KG1 (cell line): ENCODE measurements at regions not wholly inside any gene's neighbourhood (a gene's known extent, or its start where the extent isn't known, plus 50 kb on each side); places are given as distances from the start of the nearest gene placed in this dataset.

Source experiments
- DNase-seq: peaks from one replicate; lab custom pipeline; 2025; lab: John Stamatoyannopoulos, UW

- DNase-seq = peak; percentile 24
Observed at GRCh38 chr13:76440568-76440967, 445.6 kb downstream of the KCTD12 start.

DNA sequence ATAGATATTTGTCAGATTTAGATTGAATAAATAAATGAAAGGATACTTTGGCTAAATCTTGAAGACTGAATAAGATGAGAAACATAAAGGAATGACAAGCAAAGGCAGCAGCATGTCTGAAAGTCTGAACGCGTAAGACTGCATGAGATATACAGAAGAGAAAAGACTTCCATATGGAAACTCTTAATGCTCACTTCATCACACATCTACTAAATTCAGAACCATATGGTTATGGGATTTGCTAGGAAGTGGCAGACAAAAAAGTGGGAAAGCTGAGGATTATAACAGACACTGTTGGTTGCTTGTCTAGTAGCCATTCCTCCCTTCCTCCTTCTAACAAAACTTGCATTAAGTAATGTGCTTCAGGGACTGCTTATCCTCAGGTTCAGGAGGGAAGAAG lies 446.7 kb downstream of the KCTD12 start:
- no peak for DNase-seq

DNA sequence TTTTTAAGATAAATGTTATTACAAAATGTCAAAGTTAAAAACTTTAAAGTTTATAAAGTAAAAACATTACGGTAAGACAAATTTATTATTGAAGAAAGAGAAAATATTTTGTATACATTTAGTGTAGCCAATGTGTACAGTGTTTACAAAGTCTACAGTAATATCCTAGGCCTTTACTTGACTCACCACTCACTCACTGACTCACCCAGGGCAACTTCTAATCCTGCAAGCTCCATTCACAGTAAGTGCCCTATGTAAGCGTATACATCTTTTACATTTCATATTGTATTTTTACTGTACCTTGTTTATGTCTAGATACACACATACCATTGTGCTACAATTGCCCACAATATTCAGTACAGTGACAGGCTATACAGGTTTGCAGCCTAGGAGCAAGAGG lies 448.2 kb downstream of the KCTD12 start:
- DNase-seq = no peak

DNA sequence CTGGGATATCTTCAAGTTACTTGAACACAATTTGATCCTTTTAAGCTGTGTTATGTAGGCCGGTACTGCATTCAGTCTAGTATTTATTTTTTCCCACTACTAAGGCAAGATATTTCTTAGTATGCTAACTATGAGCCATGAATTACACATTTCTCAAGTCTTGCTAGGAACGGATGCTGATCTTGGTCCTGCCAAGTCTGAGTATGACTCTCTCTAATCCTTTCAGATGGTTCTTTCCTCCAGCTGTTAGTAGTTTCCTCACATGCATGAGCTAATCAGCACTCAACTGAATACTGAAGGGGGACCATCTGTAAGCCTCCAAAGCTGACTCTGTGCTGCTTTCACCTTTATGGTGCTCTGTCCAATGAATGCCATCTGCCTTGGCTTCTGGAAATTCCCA lies 460.3 kb downstream of the KCTD12 start:
- no peak for DNase-seq

GRCh38 chr13:76421011-76421410 lies 465.2 kb downstream of the KCTD12 start:
- no peak for DNase-seq

GRCh38 chr13:76418404-76418803 lies 467.8 kb downstream of the KCTD12 start:
- DNase-seq = no peak

GRCh38 chr13:76414320-76414719 lies 471.9 kb downstream of the KCTD12 start:
- DNase-seq = no peak

- no peak for DNase-seq
Observed at GRCh38 chr13:76406243-76406642, 480.0 kb downstream of the KCTD12 start.

DNA sequence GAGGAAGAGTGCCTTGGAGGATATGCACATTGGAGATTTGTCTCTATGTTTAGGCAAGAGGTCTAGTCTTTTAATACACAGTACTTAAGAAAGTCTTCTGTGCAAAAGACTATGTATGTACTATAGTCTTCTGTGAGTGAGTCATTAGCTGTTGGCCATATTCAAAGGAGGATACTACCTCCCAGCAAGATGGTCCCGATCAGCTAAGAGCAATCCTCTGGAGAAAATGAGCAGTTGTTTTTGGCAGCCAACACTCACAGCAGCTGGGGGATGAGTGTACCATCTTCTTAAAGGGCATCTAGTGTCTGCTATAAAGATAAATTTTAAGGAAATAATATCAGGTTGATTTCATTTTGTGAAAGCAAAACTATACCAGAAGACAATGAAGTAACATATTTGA lies 487.8 kb downstream of the KCTD12 start:
- no peak for DNase-seq

DNA sequence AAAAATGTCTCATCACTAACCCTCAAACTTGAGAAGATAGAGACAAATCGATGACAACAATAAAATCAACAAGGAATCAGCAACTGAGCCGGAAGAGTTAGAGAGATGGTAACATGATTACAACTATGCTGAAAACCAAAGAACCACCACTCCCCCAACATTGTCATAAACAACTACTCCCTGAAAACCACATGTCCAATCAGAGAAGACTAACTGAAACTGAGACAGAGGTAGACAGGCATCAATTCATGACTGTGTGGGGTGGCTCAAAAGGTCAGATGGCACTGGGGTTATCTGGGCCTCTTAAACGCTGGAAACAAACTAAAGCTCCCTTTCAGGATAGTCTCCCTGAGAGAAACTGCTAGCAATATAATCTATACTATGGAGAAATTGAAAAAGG lies 488.8 kb downstream of the KCTD12 start:
- no peak for DNase-seq

DNA sequence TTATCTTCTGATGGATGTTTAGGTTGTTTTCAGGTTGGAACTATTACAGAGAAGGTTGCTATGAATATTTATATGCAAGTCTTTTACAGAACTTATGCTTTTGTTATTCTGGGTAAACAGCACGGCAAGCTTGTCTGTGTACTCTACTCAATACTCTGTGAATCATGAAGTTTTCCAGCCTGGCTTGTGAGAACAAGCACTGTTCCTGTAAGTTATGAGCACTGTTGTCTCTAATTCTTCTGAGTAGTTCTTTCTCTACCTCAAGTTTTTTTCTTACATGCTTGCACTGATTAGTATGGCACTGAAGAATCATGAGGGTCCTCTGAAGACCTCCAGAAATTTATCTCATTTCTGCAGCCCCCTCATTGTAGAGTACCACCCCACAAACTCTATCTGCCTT lies 496.9 kb downstream of the KCTD12 start:
- no peak for DNase-seq

DNA sequence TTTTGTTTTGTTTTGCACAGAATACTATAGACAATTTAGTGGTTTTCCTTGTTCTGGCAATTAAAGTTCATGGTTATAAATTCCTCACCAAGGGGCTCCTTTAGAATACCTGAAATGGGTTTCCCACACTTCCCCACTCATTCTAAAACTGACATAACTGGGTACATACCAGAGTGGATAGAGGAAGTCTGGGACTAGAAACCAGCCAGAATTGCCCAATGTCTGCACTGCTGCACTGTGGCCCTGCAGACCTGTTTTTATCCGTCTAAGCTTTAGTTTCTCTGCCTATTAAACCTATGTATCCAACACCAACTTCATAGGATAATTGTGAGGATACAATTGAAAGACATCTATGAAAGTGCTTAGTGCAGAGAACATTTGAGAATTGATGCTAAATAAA lies 498.6 kb downstream of the KCTD12 start:
- DNase-seq = peak; percentile 6

DNA sequence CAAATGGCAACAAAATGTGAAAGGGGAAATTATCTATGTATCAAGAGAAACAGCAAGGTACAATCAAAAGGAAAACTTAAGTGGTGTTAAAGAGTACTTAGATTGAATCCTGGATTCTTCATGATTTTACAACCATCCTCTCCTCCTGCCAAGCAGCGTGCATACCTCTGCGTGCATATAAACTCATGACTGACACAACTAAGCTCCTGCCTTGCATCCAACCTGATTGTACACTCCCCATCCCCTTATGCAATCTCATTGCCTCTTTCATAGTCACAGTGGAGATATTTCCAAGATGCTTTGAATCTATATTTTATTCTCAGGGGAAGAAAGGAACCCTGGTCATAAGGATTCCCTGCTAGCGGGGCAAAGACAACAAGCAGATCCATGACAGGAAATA lies 499.9 kb downstream of the KCTD12 start:
- no peak for DNase-seq

- DNase-seq = no peak
Observed at GRCh38 chr13:76385586-76385985, 500.6 kb downstream of the KCTD12 start.

DNA sequence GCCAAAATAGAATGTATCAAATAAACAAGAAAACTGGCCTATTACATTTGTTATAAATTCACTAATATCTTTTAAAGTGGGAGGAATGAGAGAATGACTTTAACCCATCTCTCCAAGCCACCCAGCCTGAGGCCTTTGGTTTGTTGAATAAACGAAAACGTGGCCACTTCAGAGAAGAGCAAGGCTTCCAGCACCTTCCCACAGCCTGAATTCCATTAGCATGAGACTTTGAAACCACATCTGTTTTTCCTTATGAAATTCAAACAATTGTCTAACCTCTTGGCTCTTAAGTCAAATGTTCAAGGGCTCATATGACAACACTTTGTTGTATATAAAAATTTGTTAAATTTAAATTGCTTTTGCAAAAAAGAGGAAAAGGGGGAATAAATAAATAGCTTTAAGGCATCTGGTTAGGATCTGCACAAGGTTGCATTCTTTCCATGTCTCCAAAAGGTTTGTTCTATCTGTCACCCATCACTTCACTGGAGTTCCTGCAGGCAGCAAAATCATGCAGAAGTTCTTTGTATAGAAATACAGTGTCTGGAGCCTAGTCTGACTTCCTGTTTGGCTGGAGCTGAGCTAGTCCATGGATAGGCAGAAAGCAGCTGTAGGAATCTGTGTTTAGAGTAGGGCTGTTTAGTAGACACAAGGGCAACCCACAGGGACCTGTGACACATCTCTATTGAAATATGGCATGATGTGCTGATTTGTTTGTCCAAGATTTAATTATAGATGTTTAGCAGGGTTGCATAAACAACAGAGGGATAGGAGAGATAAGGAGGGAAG lies 502.3 kb downstream of the KCTD12 start:
- no peak for DNase-seq

DNA sequence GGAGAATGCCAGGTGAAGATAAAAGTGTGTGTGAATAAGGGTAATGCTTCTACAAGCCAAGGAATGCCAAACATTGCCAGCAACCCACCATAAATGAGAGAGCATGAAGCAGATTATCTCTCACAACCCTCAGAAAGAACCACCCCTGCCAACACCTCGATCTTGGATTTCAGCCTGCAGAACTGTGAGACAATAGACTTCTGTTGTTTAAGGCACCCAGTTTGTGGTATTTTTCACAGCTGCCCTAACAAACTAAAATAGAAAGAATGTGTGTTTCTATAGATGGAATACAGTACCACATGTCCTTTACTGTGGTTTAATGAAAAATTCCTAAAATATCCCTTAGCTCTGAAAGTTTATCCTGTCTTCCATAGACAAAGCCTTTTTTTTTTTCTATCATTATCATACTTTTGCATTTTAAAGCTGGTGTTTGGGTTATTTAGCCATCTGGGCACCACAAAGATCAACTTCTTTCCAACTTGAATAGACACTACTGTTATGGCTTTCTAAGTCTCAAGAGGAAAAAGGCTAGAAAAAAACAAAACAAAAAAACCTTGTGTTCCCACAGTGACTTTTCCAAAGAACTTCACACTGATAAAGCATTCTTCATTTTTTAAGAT lies 505.6 kb downstream of the KCTD12 start:
- no peak for DNase-seq

GRCh38 chr13:76379341-76380105 lies 506.7 kb downstream of the KCTD12 start:
- no peak for DNase-seq

DNA sequence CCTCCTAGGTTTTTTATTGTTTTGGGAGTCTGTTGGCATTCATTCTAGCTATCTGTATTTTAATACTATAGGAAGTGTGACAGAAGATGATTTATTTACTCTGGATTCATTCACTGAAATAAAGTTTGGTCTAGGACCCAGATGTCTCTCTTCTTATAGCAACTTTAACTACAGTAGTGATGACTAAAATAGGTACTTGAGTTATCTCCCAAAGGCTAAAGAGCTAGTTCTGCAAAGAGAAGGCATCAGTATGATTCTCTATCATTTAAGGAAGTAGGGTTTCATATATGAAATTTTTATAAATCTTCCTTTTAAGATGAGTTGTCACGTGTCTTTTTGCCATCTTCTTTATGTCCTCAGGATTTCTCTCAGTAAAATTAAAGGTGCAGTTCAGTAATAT lies 507.4 kb downstream of the KCTD12 start:
- DNase-seq = no peak

DNA sequence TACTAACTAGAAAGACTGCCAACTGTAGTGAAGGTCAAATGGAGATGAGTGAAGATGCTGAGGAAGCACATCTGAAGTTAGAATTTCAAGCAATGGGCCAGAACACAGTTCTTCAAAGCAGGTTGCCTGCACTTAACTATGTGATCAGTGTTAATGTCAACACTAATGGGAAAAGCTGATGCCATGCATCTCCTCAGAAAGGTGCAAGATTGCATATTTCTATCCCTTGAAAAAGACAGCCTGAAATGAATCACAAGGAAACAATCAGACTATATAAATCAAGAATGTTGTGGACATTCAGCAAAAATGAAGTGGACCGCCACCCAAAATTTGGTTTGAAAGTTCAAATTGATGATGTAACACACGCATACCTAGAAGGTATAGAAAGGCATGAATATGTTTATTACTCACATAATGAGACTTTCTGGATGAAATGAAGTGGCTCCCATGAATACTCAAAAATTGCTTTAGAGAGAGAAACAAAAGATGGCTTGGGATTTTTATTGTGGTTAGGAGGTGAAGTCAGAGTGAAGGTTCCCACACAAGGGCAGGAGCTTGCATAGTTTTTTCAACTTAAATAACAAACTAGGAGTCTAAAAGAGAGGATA lies 522.4 kb downstream of the KCTD12 start:
- no peak for DNase-seq

- DNase-seq = no peak
Observed at GRCh38 chr13:76361868-76362267, 524.3 kb downstream of the KCTD12 start.

DNA sequence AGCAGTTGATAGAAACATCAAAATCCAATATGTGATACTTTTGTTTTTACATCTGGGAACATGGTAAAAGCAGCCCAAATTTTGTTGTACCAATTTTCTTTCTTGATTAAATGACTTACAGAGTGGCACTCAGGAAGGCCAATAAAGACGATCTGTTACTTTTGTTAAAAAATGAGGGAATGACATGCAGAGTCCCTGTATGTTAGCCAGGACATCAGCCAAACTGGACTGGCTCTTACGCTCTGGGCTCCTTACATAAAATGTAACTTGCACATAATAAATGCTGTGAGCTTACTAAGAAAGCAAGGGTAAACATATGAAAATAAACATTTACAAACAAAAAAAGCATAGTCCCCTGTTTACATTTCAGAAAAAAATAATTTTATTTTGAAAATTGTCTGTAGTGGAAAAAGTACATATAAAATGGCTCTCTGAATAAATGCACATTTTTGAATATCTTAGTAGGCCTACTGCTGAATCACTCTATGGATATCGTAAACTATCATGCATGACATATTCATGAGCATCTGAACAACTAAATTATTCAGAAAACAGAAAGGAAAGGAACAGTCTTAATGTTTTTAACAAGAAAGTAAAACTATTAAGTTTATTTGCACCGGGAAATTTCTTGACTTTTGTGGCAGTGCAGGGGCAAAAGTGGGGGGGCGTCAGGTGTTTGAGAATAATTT lies 534.5 kb downstream of the KCTD12 start:
- no peak for DNase-seq

DNA sequence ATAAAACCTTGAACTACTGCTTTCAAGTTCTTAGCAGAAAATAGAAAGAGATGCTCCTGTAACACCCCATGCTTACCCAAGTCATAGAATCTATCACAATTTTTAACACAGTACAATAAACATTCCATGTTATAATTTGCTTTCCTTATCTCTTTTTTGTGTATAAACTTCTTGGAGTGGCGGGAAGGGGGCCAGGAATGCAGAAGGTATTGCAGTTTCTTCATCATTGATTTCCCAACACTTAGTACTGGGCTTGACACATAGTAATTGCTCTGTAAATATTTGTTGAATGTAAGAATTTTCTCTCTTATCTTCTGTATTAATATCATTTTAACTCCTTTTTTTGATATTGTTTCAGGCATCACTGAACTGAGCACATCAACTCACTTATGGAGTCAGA lies 535.8 kb downstream of the KCTD12 start:
- DNase-seq = no peak
